GM23338 (cell line): ENCODE measurements at regions not wholly inside any gene's neighbourhood (a gene's known extent, or its start where the extent isn't known, plus 50 kb on each side); places are given as distances from the start of the nearest gene placed in this dataset.

Source experiments
- ATAC-seq: fragments of 200-7000 bp; cut with Tn5 transposase; 3 replicates; pipeline ENCODE4 v1.9.1; 2020
- DNase-seq: peaks from one replicate; pipeline ENCODE4 v3.0.0-alpha.2; 2015; ENCODE audit warnings: low spot score
- H2AFZ ChIP-seq: fragments of 200-600 bp; sonication (generic); 2 replicates; pipeline ENCODE4 v1.8.0; 2016; ENCODE audit warnings: antibody characterized with exemption, mild to moderate bottlenecking, moderate library complexity
- H3F3A ChIP-seq: fragments of 200-600 bp; sonication (generic); replicated peaks from 2 replicates; pipeline ENCODE4 v1.8.0; 2017; ENCODE audit warnings: antibody characterized with exemption, mixed run types, low read depth
- H3K27ac ChIP-seq: fragments of 200-600 bp; sonication (generic); 2 replicates; pipeline ENCODE4 v1.6.1; 2016; ENCODE audit warnings: low read depth
- H3K27me3 ChIP-seq: fragments of 200-600 bp; sonication (generic); 2 replicates; pipeline ENCODE4 v1.8.0; 2016; ENCODE audit warnings: mild to moderate bottlenecking, mixed run types, moderate library complexity; ENCODE audit not compliant: insufficient read depth
- H3K36me3 ChIP-seq: fragments of 200-600 bp; sonication (generic); 2 replicates; pipeline ENCODE4 v1.8.0; 2016; ENCODE audit warnings: mild to moderate bottlenecking; ENCODE audit not compliant: insufficient read depth
- H3K4me1 ChIP-seq: fragments of 200-600 bp; sonication (generic); 2 replicates; pipeline ENCODE4 v1.8.0; 2016; ENCODE audit warnings: mild to moderate bottlenecking, moderate library complexity; ENCODE audit not compliant: insufficient read depth
- H3K4me2 ChIP-seq: fragments of 200-600 bp; sonication (generic); 2 replicates; pipeline ENCODE4 v1.7.1; 2017; ENCODE audit warnings: mixed run types
- H3K4me3 ChIP-seq: fragments of 200-600 bp; sonication (generic); 2 replicates; pipeline ENCODE4 v1.6.1; 2016; ENCODE audit warnings: mixed run types
- H3K79me2 ChIP-seq: fragments of 200-600 bp; sonication (generic); replicated peaks from 2 replicates; pipeline ENCODE4 v1.8.0; 2017; ENCODE audit warnings: mild to moderate bottlenecking; ENCODE audit not compliant: insufficient read depth
- H3K9me2 ChIP-seq: fragments of 200-600 bp; sonication (generic); 2 replicates; pipeline ENCODE4 v1.8.0; 2017; ENCODE audit not compliant: insufficient read depth
- H4K20me1 ChIP-seq: fragments of 200-600 bp; sonication (generic); replicated peaks from 2 replicates; pipeline ENCODE4 v1.8.0; 2017; ENCODE audit warnings: mild to moderate bottlenecking; ENCODE audit not compliant: insufficient read depth
- H3K27ac Mint-ChIP-seq: 2 replicates; pipeline ENCODE4 v1.8.0; 2020; ENCODE audit warnings: inconsistent platforms, mild to moderate bottlenecking, moderate library complexity, mixed read lengths
- H3K27me3 Mint-ChIP-seq: 3 replicates; pipeline ENCODE4 v1.8.0; 2022; ENCODE audit warnings: low read depth, mild to moderate bottlenecking, moderate library complexity, mixed read lengths, inconsistent platforms; ENCODE audit not compliant: insufficient read depth, poor library complexity
- H3K36me3 Mint-ChIP-seq: 3 replicates; pipeline ENCODE4 v1.8.0; 2021; ENCODE audit warnings: low read depth, mild to moderate bottlenecking, inconsistent platforms, moderate library complexity, mixed read lengths
- H3K4me1 Mint-ChIP-seq: 3 replicates; pipeline ENCODE4 v1.8.0; 2020; ENCODE audit warnings: mild to moderate bottlenecking, inconsistent platforms, mixed read lengths
- H3K4me3 Mint-ChIP-seq: 3 replicates; pipeline ENCODE4 v1.8.0; 2021; ENCODE audit warnings: moderate library complexity, mild to moderate bottlenecking, inconsistent platforms, mixed read lengths
- H3K9me3 Mint-ChIP-seq: 3 replicates; pipeline ENCODE4 v1.8.0; 2020; ENCODE audit warnings: moderate library complexity, mild to moderate bottlenecking, inconsistent platforms, mixed read lengths
- CREB1 ChIP-seq: fragments of 250-450 bp; sonication (Bioruptor Pico); IDR thresholded peaks from 2 replicates; pipeline ENCODE4 v1.5.0; 2020; ENCODE audit warnings: low read depth, mild to moderate bottlenecking, moderate library complexity
- CTCF ChIP-seq, 2 experiments: fragments of 200-600 bp in 1 of 2; sonication (generic) in 1 of 2; conservative IDR thresholded peaks; 2 replicates each; pipeline versions ENCODE4 v1.5.1 to v1.6.1; 2016 to 2017; ENCODE audit warnings: antibody characterized with exemption in 2 of 2, low read depth in 2 of 2, mild to moderate bottlenecking in 2 of 2, moderate library complexity in 1 of 2
- ETS1 ChIP-seq: IDR thresholded peaks from 2 replicates; pipeline ENCODE4 v1.6.1; 2016; ENCODE audit warnings: antibody characterized with exemption
- EZH2 ChIP-seq: fragments of 200-600 bp; sonication (generic); IDR thresholded peaks from one replicate; pipeline ENCODE4 v1.8.0; 2017; ENCODE audit warnings: antibody characterized with exemption, mild to moderate bottlenecking, low read depth; ENCODE audit not compliant: unreplicated experiment
- EZH2phosphoT487 ChIP-seq: fragments of 200-600 bp; sonication (generic); IDR thresholded peaks from one replicate; pipeline ENCODE4 v1.8.1; 2018; ENCODE audit warnings: antibody characterized with exemption; ENCODE audit not compliant: unreplicated experiment
- JUNB ChIP-seq: IDR thresholded peaks from one replicate; pipeline ENCODE4 v1.6.1; 2016; ENCODE audit warnings: antibody characterized with exemption; ENCODE audit not compliant: unreplicated experiment
- NANOG ChIP-seq: IDR thresholded peaks from 2 replicates; pipeline ENCODE4 v1.6.1; 2016; ENCODE audit warnings: antibody characterized with exemption, borderline replicate concordance
- POLR2AphosphoS5 ChIP-seq: IDR thresholded peaks from 2 replicates; pipeline ENCODE4 v1.6.1; 2016; ENCODE audit warnings: antibody characterized with exemption, low read depth
- STAT1 ChIP-seq: IDR thresholded peaks from one replicate; pipeline ENCODE4 v1.6.1; 2016; ENCODE audit warnings: antibody characterized with exemption; ENCODE audit not compliant: unreplicated experiment
- ZNF114 ChIP-seq: fragments of 250-450 bp; sonication (Bioruptor Pico); IDR thresholded peaks from 2 replicates; pipeline ENCODE4 v1.5.0; 2020; ENCODE audit warnings: mild to moderate bottlenecking, moderate library complexity
- ZNF331 ChIP-seq: fragments of 250-450 bp; sonication (Bioruptor Pico); IDR thresholded peaks from 2 replicates; pipeline ENCODE4 v1.5.0; 2020; ENCODE audit warnings: low read depth, mild to moderate bottlenecking, moderate library complexity
- TF ChIP-seq, protein P1 (sequence below): IDR thresholded peaks from one replicate; pipeline ENCODE4 v1.6.1; 2018; ENCODE audit warnings: antibody characterized with exemption; ENCODE audit not compliant: unreplicated experiment
- TF ChIP-seq, protein P2 (sequence below): fragments of 250-450 bp; sonication (Bioruptor Pico); IDR thresholded peaks from 2 replicates; pipeline ENCODE4 v1.5.0; 2020; ENCODE audit warnings: mild to moderate bottlenecking, moderate library complexity

GRCh38 chr9:102362470-102363132, 624.2 kb upstream of the GRIN3A start:
- H3K9me2 ChIP-seq = no peaks in the 10 kb centered on the region
- H3K4me3 ChIP-seq = no peak overlapping the region
- Mint-ChIP-seq H3K36me3 (peaks cover 15% of the 10 kb centered on the region), H3K27me3 (peaks cover 2% of the 10 kb centered on the region), H3K4me1 (no peaks in the 10 kb centered on the region), H3K4me3 (no peak overlapping the region), H3K27ac (no peak overlapping the region), H3K9me3 (peaks cover 67% of the 10 kb centered on the region)
- DNase-seq (no peak), ATAC-seq (no peak)
- no peak overlapping the region for H2AFZ ChIP-seq
- no peaks in the 10 kb centered on the region for H4K20me1 ChIP-seq
- no peaks in the 10 kb centered on the region for H3K27me3 ChIP-seq
- H3K4me2 ChIP-seq = no peak overlapping the region
- no peaks in the 10 kb centered on the region for H3K79me2 ChIP-seq
- H3F3A ChIP-seq = no peaks in the 10 kb centered on the region
- TF ChIP-seq ZNF114 (no peak), NANOG (no peak), EZH2phosphoT487 (no peak), CREB1 (no peak), EZH2 (no peak), CTCF (conservative IDR thresholded peaks at IDR 0.05; ENCODE audit: low read depth in 2 of 2) (no peak), POLR2AphosphoS5 (no peak), STAT1 (no peak), ZNF331 (CRISPR knock-in tag) (no peak), ETS1 (no peak), JUNB (no peak)
- TF ChIP-seq, protein P1, sequence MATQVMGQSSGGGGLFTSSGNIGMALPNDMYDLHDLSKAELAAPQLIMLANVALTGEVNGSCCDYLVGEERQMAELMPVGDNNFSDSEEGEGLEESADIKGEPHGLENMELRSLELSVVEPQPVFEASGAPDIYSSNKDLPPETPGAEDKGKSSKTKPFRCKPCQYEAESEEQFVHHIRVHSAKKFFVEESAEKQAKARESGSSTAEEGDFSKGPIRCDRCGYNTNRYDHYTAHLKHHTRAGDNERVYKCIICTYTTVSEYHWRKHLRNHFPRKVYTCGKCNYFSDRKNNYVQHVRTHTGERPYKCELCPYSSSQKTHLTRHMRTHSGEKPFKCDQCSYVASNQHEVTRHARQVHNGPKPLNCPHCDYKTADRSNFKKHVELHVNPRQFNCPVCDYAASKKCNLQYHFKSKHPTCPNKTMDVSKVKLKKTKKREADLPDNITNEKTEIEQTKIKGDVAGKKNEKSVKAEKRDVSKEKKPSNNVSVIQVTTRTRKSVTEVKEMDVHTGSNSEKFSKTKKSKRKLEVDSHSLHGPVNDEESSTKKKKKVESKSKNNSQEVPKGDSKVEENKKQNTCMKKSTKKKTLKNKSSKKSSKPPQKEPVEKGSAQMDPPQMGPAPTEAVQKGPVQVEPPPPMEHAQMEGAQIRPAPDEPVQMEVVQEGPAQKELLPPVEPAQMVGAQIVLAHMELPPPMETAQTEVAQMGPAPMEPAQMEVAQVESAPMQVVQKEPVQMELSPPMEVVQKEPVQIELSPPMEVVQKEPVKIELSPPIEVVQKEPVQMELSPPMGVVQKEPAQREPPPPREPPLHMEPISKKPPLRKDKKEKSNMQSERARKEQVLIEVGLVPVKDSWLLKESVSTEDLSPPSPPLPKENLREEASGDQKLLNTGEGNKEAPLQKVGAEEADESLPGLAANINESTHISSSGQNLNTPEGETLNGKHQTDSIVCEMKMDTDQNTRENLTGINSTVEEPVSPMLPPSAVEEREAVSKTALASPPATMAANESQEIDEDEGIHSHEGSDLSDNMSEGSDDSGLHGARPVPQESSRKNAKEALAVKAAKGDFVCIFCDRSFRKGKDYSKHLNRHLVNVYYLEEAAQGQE = no peak
- TF ChIP-seq, protein P2, sequence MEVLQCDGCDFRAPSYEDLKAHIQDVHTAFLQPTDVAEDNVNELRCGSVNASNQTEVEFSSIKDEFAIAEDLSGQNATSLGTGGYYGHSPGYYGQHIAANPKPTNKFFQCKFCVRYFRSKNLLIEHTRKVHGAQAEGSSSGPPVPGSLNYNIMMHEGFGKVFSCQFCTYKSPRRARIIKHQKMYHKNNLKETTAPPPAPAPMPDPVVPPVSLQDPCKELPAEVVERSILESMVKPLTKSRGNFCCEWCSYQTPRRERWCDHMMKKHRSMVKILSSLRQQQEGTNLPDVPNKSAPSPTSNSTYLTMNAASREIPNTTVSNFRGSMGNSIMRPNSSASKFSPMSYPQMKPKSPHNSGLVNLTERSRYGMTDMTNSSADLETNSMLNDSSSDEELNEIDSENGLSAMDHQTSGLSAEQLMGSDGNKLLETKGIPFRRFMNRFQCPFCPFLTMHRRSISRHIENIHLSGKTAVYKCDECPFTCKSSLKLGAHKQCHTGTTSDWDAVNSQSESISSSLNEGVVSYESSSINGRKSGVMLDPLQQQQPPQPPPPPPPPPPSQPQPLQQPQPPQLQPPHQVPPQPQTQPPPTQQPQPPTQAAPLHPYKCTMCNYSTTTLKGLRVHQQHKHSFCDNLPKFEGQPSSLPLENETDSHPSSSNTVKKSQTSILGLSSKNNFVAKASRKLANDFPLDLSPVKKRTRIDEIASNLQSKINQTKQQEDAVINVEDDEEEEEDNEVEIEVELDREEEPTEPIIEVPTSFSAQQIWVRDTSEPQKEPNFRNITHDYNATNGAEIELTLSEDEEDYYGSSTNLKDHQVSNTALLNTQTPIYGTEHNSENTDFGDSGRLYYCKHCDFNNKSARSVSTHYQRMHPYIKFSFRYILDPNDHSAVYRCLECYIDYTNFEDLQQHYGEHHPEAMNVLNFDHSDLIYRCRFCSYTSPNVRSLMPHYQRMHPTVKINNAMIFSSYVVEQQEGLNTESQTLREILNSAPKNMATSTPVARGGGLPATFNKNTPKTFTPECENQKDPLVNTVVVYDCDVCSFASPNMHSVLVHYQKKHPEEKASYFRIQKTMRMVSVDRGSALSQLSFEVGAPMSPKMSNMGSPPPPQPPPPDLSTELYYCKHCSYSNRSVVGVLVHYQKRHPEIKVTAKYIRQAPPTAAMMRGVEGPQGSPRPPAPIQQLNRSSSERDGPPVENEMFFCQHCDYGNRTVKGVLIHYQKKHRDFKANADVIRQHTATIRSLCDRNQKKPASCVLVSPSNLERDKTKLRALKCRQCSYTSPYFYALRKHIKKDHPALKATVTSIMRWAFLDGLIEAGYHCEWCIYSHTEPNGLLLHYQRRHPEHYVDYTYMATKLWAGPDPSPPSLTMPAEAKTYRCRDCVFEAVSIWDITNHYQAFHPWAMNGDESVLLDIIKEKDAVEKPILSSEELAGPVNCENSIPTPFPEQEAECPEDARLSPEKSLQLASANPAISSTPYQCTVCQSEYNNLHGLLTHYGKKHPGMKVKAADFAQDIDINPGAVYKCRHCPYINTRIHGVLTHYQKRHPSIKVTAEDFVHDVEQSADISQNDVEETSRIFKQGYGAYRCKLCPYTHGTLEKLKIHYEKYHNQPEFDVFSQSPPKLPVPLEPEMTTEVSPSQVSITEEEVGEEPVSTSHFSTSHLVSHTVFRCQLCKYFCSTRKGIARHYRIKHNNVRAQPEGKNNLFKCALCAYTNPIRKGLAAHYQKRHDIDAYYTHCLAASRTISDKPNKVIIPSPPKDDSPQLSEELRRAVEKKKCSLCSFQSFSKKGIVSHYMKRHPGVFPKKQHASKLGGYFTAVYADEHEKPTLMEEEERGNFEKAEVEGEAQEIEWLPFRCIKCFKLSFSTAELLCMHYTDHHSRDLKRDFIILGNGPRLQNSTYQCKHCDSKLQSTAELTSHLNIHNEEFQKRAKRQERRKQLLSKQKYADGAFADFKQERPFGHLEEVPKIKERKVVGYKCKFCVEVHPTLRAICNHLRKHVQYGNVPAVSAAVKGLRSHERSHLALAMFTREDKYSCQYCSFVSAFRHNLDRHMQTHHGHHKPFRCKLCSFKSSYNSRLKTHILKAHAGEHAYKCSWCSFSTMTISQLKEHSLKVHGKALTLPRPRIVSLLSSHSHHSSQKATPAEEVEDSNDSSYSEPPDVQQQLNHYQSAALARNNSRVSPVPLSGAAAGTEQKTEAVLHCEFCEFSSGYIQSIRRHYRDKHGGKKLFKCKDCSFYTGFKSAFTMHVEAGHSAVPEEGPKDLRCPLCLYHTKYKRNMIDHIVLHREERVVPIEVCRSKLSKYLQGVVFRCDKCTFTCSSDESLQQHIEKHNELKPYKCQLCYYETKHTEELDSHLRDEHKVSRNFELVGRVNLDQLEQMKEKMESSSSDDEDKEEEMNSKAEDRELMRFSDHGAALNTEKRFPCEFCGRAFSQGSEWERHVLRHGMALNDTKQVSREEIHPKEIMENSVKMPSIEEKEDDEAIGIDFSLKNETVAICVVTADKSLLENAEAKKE = no peak
- H3K4me1 ChIP-seq = no peaks in the 10 kb centered on the region
- H3K27ac ChIP-seq = no peak overlapping the region
- peaks cover 4% of the 10 kb centered on the region; the same call in 1 of the 2 replicates for H3K36me3 ChIP-seq
